ENCODE measurements at regions not wholly inside any gene's neighbourhood (a gene's known extent, or its start where the extent isn't known, plus 50 kb on each side); places are given as distances from the start of the nearest gene placed in this dataset.
"Not testable (repeated sequence)": the region's sequence is repeated elsewhere in the genome, so short reads cannot be mapped to it uniquely, and the experiment has no call there.

GRCh38 chr14:103271189-103271588 lies 62.8 kb upstream of the EIF5 start:
- DNase-seq: no peak

GRCh38 chr14:103273145-103273744 lies 60.8 kb upstream of the EIF5 start:
- DNase-seq: peak; percentile 71

- DNase-seq: peak; percentile 36
Measured at GRCh38 chr14:103273745-103274615, 60.1 kb upstream of the EIF5 start.

GRCh38 chr14:103275000-103275399 lies 59.0 kb upstream of the EIF5 start:
- no peak for DNase-seq

- DNase-seq: no peak
Measured at GRCh38 chr14:103277931-103278330, 56.1 kb upstream of the EIF5 start.

- DNase-seq: peak; percentile 46
Measured at GRCh38 chr14:103279142-103280025, 54.7 kb upstream of the EIF5 start.

GRCh38 chr14:103280278-103280928 lies 53.6 kb upstream of the EIF5 start:
- no peak for DNase-seq

GRCh38 chr14:103281496-103282231 lies 52.4 kb upstream of the EIF5 start:
- peak; percentile 54 for DNase-seq

- not testable (repeated sequence) for DNase-seq
Measured at GRCh38 chr14:103282309-103282708, 51.7 kb upstream of the EIF5 start.

- DNase-seq: no peak
Measured at GRCh38 chr14:103282932-103283331, 51.1 kb upstream of the EIF5 start.

- no peak for DNase-seq
Measured at GRCh38 chr14:103283916-103284315, 50.1 kb upstream of the EIF5 start.
